ENCODE measurements at regions not wholly inside any gene's neighbourhood (a gene's known extent, or its start where the extent isn't known, plus 50 kb on each side); places are given as distances from the start of the nearest gene placed in this dataset.
"Not testable (repeated sequence)": the region's sequence is repeated elsewhere in the genome, so short reads cannot be mapped to it uniquely, and the experiment has no call there.

DNA sequence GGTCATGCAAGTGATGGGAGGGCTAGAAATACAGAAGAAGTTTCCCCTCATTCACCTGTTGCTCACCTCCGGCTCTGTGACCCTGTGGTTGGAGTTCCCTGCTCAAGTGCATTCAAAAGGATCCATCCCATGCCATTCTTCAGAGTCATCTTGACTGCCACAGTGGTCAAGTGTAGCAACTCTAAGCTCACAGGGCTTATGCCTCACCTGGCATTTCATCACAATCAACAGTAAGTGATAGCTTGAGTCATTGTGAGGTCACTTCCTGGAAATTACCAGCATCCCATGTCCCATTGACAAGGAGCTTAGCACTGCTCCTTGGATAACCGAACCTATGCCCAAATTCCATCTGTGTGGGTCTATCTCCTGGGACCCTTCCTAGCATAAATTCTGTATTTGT is 55.6 kb downstream of the OR4C45 start:
- no peak for DNase-seq

DNA sequence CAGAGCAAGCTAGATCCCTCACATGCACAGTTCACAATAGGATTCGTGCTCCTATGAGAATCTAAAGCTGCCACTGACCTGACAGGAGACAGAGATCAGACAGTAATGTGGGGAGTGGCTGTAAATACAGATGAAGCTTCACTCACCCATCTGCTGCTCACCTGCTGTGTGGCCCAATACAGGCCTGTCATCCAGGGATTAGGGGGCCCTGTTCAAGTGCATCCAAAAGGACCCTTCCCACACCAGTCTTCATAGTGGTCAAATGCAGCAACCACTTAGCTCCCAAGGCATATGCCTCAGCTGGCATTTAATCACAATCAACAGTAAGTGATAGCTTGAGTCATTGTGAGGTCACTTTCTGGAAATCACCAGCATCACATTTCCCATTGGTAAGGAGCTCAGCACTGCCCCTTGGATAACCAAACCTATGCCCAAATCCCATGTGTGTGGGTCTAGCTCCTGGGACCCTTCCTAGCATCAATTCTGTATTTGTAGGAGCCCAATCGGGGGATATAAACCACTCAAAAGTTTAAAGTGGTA is 65.6 kb downstream of the OR4C45 start:
- DNase-seq = no peak

- no peak for DNase-seq
These were observed 70.2 kb downstream of the OR4C45 start for GRCh38 chr11:50102916-50103315.

DNA sequence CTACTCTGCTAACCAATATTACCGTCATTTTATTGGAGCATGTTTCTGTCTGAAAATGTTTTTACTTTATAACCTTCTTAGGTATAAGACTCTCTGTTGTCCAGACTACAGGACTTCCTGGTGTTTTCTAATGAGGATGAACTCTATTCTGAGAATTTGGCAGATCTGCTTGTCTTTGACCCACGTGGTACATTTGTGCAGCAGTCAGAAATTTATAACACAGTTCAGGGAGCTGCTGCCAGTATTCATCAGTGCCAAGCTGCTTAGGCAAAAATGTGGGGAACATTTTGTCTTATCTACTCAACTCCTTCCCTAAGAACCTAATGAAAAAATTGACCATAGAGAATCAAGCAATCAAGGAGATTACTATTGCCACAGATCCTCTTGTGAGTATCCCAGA is 108.0 kb downstream of the OR4C45 start:
- not testable (repeated sequence) for DNase-seq

GRCh38 chr11:50146308-50146707 is 113.6 kb downstream of the OR4C45 start:
- not testable (repeated sequence) for DNase-seq

- not testable (repeated sequence) for DNase-seq
These were observed 115.3 kb downstream of the OR4C45 start for GRCh38 chr11:50147946-50148345.

DNA sequence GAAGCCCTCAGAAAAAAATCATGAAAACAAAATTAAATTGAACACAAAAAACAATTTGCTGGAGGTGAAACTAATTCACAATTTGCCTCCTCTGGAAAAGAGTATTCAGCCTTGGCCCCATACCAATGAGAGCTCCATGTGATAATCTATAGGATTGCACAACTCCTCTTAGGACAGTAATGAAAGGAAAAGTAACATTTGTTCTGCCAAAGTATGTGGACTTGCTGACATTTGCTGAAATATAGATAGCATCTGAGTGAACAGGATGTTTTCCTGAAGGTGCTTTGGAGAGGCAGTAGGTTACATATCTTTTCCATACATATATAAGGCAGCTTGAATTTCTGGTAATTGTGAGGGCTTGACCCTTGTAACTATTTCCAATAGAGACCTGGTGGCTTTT is 122.8 kb downstream of the OR4C45 start:
- no peak for DNase-seq

GRCh38 chr11:50164050-50164449 is 131.4 kb downstream of the OR4C45 start:
- DNase-seq = no peak

DNA sequence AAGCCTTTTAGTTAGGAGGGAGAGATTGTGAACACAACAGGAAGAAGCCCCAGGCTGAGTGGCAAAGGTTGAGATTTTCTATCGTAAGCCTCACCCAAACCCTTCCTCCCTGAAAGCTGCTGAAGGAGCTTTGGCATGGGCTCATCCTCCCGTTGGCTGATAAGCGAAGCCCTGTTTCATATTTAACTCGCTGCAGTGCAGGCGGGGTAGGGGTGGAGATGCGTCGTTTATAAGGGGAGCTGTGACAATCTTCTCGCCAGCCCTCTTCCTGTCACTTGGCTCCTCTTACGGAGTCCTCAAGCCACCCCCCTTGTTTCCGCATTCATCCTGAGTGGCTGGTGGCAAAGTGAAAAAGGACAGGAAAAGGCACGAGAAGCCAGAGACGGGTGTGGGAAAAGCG is 137.0 kb downstream of the OR4C45 start:
- DNase-seq = no peak

- DNase-seq = no peak
These were observed 137.4 kb downstream of the OR4C45 start for GRCh38 chr11:50170115-50170514.

GRCh38 chr11:50174189-50174588 is 141.5 kb downstream of the OR4C45 start:
- peak; percentile 10 for DNase-seq

DNA sequence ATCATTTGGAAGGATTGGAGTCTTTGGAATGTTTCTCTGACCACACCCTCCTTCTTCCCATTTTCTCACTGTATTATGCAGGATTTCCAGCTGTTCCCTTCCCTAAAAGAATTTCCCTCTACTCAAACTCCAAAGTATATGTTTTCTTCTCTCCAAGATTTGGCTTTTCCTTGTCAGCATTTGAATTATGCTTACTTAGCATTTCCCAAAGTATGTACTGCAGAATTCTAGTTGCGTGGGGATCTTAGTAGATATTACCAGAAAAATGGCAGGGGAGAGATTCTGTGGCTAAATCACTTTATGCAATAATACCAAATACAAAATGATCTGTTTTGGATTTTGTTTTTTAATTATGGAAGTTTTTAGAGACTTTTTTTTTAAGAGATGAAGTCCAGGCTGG is 142.3 kb downstream of the OR4C45 start:
- peak; percentile 8 for DNase-seq

DNA sequence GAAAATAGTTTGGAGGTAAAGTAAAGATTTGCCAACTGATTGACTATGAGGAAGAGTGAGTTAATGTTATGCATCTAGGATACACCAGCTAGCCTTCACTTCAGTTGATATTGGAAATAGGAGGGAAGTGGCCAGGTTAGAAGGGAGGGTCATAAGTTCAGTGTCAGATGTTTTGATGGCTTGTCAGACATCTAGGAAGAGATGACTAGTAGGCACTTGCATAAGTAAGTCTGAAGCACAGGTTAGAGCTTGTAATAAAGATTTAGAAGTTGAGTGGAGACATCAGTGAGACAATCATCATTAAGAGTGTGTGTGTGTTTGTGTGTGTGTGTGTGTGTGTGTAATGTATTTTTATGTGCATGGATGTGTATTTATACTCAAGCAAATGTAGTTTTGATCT is 146.1 kb downstream of the OR4C45 start:
- DNase-seq = peak; percentile 2

DNA sequence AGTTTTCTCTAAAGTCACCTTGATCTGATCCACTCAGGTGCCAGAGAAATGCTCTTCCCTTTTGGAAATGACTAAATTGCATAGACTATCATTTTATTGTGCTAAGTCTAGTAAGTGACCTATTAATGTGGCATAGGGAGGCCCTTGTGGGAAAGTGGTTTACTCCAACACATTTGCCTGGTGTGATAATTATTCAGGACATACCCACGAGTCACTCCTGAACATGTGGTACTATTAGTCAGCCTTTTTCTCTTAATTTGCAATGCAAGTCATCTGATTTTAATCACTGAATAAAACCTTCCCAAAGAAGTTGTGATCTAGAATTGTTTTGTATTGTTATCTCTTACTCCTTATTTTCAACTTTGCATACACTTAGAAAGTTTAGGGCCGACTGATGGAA is 148.7 kb downstream of the OR4C45 start:
- DNase-seq = no peak

GRCh38 chr11:50182486-50182885 is 149.8 kb downstream of the OR4C45 start:
- no peak for DNase-seq

DNA sequence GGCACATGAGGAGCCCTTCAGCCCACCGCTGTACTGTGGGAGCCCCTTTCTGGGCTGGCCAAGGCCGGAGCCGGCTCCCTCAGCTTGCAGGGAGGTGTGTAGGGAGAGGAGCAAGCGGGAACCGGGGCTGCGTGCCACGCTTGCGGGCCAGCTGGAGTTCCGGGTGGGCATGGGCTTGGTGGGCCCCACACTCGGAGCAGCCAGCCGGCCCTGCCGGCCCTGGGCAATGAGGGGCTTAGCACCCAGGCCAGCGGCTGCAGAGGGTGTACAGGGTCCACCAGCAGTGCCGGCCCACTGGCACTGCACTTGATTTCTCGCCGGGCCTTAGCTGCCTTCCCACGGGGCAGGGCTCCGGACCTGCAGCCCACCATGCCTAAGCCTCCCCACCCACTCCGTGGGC is 150.5 kb downstream of the OR4C45 start:
- DNase-seq = not testable (repeated sequence)

DNA sequence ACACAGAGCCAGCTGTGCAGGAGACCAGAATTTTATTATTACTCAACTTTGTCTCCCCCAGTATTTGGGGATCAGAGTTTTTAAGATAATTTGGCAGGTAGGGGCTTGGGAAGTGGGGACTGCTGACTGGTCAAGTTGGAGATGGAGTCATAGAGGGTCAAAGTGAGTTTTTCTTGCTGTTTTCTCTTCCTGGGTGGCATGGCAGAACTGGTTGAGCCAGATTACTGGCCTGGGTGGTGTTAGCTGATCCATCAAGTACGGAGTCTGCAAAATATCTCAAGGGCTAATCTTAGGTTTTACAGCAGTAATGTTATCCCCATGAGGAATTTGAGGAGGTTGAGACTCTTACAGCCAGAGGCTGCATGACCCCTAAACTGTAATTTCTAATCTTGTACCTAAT is 153.5 kb downstream of the OR4C45 start:
- no peak for DNase-seq

- no peak for DNase-seq
These were observed 154.5 kb downstream of the OR4C45 start for GRCh38 chr11:50187220-50187619.

- no peak for DNase-seq
These were observed 155.4 kb downstream of the OR4C45 start for GRCh38 chr11:50188040-50188439.

GRCh38 chr11:50192743-50193142 is 160.1 kb downstream of the OR4C45 start:
- DNase-seq = no peak

DNA sequence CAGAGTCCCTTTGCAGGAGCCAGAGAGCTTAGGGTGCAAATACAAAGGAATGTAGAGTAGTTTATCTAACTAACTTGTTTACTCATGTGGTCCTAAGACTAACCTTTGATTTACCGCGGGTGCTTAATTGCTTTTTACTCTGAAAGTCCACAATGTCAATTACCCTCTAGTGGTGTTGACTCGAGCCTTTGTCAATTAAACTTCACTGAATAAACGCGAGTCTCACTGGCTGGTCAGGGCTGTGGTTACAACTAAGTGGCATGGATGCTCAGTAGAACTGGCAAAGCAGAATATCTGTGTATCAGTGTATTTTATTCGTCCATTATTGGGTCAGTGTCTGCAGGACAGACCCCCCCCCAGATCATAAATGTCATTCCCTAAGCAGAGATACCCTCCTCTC is 181.7 kb downstream of the OR4C45 start:
- DNase-seq = no peak

DNA sequence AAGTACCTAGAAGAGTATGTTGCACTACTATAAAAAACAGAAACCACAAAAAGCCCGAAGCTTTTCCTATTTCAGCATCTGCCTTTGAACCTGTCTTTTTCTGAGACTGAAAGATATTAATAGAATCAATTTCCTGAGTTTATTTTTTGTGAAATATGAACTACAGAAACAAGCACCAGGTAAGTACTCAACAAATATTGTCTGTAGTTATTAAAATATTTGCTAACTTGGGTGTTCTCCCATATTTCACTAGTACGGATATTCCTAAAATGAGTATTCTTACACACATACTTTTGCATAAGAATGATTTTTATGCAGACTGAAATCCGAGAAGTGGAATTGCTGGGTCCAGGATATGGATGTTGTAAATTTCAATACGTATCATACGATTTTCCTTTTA is 188.0 kb downstream of the OR4C45 start:
- no peak for DNase-seq

DNA sequence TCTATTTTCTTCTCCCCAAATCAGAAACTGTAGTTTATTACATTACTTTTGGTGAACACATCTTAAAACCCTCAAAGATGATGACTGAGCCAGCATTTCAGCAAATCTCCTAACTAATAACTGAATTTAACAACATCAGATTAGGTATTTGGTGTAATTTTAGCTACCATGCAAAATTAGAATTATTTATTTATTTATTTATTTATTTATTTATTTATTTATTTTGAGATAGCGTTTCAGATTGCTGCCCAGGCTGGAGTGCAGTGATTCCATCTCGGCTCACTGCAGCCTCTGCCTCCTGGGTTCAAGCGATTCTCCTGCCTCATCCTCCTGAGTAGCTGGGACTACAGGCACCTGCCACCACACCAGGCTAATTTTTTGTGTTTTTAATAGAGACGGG is 205.7 kb downstream of the OR4C45 start:
- DNase-seq = not testable (repeated sequence)

DNA sequence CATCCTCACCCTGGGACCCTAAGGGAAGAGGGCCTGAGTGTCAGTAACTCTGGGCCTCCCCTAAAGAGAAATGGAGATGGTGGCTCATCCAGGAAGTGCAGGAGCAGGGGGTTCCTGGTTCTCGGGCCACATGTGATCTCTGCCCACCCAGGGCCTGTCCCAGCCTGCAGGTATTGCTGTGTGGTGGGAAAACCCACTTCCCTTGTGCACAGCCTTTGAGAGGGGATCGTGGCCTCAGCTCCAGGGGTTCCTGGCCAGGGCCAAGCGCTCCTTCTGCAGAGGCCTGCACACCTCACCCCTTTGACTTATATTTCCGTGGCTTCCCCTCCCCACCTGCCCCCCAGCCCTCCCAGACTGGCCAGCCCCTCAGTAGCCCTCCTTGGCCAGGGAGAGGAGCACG is 213.5 kb downstream of the OR4C45 start:
- DNase-seq = no peak

- DNase-seq = no peak
These were observed 214.0 kb downstream of the OR4C45 start for GRCh38 chr11:50246699-50247098.
